ENCODE measurements at regions not wholly inside any gene's neighbourhood (a gene's known extent, or its start where the extent isn't known, plus 50 kb on each side); places are given as distances from the start of the nearest gene placed in this dataset.

- no peaks in the 10 kb centered on the region for H3K36me3 ChIP-seq (ENCODE audit: control insufficient read depth, insufficient read depth, low read length)
- H4K20me1 ChIP-seq (ENCODE audit: control insufficient read depth, extremely low read depth, insufficient read depth, low read length) = no peaks in the 10 kb centered on the region
- no peaks in the 10 kb centered on the region for H3K4me1 ChIP-seq (ENCODE audit: control insufficient read depth, extremely low read depth, insufficient read depth, low read length)
- H3K9me3 ChIP-seq (ENCODE audit: control insufficient read depth, insufficient read depth, low read depth, low read length) = no peaks in the 10 kb centered on the region
- H3K27ac ChIP-seq (ENCODE audit: insufficient read depth, low read length) = no peak overlapping the region
- H3K79me2 ChIP-seq (ENCODE audit: control insufficient read depth, insufficient read depth, low read length) = no peaks in the 10 kb centered on the region
- no peak overlapping the region for H3K4me3 ChIP-seq (replicated peaks in 1 of 4; ENCODE audit: control extremely low read depth in 1 of 4, insufficient read depth in 1 of 4, low read depth in 3 of 4, low read length in 4 of 4)
- no peak overlapping the region for H3K4me2 ChIP-seq (ENCODE audit: extremely low read depth, insufficient read depth, low read length)
- no peak overlapping the region for H2AFZ ChIP-seq (ENCODE audit: low read length)
- no peak for DNase-seq (ENCODE audit: low read depth in 2 of 2)
- TF ChIP-seq CTCF (conservative IDR thresholded peaks at IDR 0.05 in 1 of 2, IDR thresholded peaks at IDR 0.05 in 1 of 2; ENCODE audit: low read depth in 1 of 2, low read length in 2 of 2) (no peak), EZH2 (IDR thresholded peaks at IDR 0.05; ENCODE audit: low read length, missing control alignments) (no peak)
- no peaks in the 10 kb centered on the region for H3K27me3 ChIP-seq (ENCODE audit: control insufficient read depth, insufficient read depth, low read length)
- no peak overlapping the region for H3K9ac ChIP-seq (ENCODE audit: insufficient read depth, low read length)
These were observed 523.1 kb upstream of the TGFBR2 start for GRCh38 chr3:30083315-30083714.

GRCh38 chr3:30084316-30084715 is 522.1 kb upstream of the TGFBR2 start:
- H3K27me3 ChIP-seq (ENCODE audit: control insufficient read depth, insufficient read depth, low read length) = no peaks in the 10 kb centered on the region
- no peak overlapping the region for H3K9ac ChIP-seq (ENCODE audit: insufficient read depth, low read length)
- no peak overlapping the region for H3K4me2 ChIP-seq (ENCODE audit: extremely low read depth, insufficient read depth, low read length)
- H3K9me3 ChIP-seq (ENCODE audit: control insufficient read depth, insufficient read depth, low read depth, low read length) = no peaks in the 10 kb centered on the region
- H4K20me1 ChIP-seq (ENCODE audit: control insufficient read depth, extremely low read depth, insufficient read depth, low read length) = no peaks in the 10 kb centered on the region
- no peaks in the 10 kb centered on the region for H3K36me3 ChIP-seq (ENCODE audit: control insufficient read depth, insufficient read depth, low read length)
- DNase-seq (ENCODE audit: low read depth in 2 of 2) = no peak
- TF ChIP-seq EZH2 (IDR thresholded peaks at IDR 0.05; ENCODE audit: low read length, missing control alignments) = no peak
- no peak for TF ChIP-seq CTCF (conservative IDR thresholded peaks at IDR 0.05 in 1 of 2, IDR thresholded peaks at IDR 0.05 in 1 of 2; ENCODE audit: low read depth in 1 of 2, low read length in 2 of 2)
- no peak overlapping the region for H2AFZ ChIP-seq (ENCODE audit: low read length)
- H3K4me1 ChIP-seq (ENCODE audit: control insufficient read depth, extremely low read depth, insufficient read depth, low read length) = no peaks in the 10 kb centered on the region
- H3K4me3 ChIP-seq (replicated peaks in 1 of 4; ENCODE audit: control extremely low read depth in 1 of 4, insufficient read depth in 1 of 4, low read depth in 3 of 4, low read length in 4 of 4) = no peak overlapping the region
- H3K79me2 ChIP-seq (ENCODE audit: control insufficient read depth, insufficient read depth, low read length) = no peaks in the 10 kb centered on the region
- no peak overlapping the region for H3K27ac ChIP-seq (ENCODE audit: insufficient read depth, low read length)

GRCh38 chr3:30084971-30085403 is 521.4 kb upstream of the TGFBR2 start:
- TF ChIP-seq CTCF (conservative IDR thresholded peaks at IDR 0.05 in 1 of 2, IDR thresholded peaks at IDR 0.05 in 1 of 2; ENCODE audit: low read depth in 1 of 2, low read length in 2 of 2) (no peak), EZH2 (IDR thresholded peaks at IDR 0.05; ENCODE audit: low read length, missing control alignments) (no peak)
- H2AFZ ChIP-seq (ENCODE audit: low read length) = no peak overlapping the region
- no peaks in the 10 kb centered on the region for H3K9me3 ChIP-seq (ENCODE audit: control insufficient read depth, insufficient read depth, low read depth, low read length)
- no peak overlapping the region for H3K4me3 ChIP-seq (replicated peaks in 1 of 4; ENCODE audit: control extremely low read depth in 1 of 4, insufficient read depth in 1 of 4, low read depth in 3 of 4, low read length in 4 of 4)
- no peaks in the 10 kb centered on the region for H3K79me2 ChIP-seq (ENCODE audit: control insufficient read depth, insufficient read depth, low read length)
- DNase-seq (ENCODE audit: low read depth in 2 of 2) = no peak
- H3K4me2 ChIP-seq (ENCODE audit: extremely low read depth, insufficient read depth, low read length) = no peak overlapping the region
- no peaks in the 10 kb centered on the region for H3K27me3 ChIP-seq (ENCODE audit: control insufficient read depth, insufficient read depth, low read length)
- H3K9ac ChIP-seq (ENCODE audit: insufficient read depth, low read length) = no peak overlapping the region
- H4K20me1 ChIP-seq (ENCODE audit: control insufficient read depth, extremely low read depth, insufficient read depth, low read length) = no peaks in the 10 kb centered on the region
- no peaks in the 10 kb centered on the region for H3K36me3 ChIP-seq (ENCODE audit: control insufficient read depth, insufficient read depth, low read length)
- H3K27ac ChIP-seq (ENCODE audit: insufficient read depth, low read length) = no peak overlapping the region
- H3K4me1 ChIP-seq (ENCODE audit: control insufficient read depth, extremely low read depth, insufficient read depth, low read length) = no peaks in the 10 kb centered on the region

Data from fibroblast of lung (primary cell).